ENCODE measurements at regions not wholly inside any gene's neighbourhood (a gene's known extent, or its start where the extent isn't known, plus 50 kb on each side); places are given as distances from the start of the nearest gene placed in this dataset.
"Not testable (repeated sequence)": the region's sequence is repeated elsewhere in the genome, so short reads cannot be mapped to it uniquely, and the experiment has no call there.

- no peak for DNase-seq
These were observed 166.7 kb upstream of the THBS1 start for GRCh38 chr15:39414201-39414600.

GRCh38 chr15:39415634-39416033 is 165.2 kb upstream of the THBS1 start:
- DNase-seq = no peak

- no peak for DNase-seq
These were observed 164.6 kb upstream of the THBS1 start for GRCh38 chr15:39416258-39416657.

- DNase-seq = no peak
These were observed 163.3 kb upstream of the THBS1 start for GRCh38 chr15:39417366-39418134.

- no peak for DNase-seq
These were observed 161.2 kb upstream of the THBS1 start for GRCh38 chr15:39419651-39420050.

GRCh38 chr15:39420123-39420852 is 160.6 kb upstream of the THBS1 start:
- DNase-seq = not testable (repeated sequence)

- not testable (repeated sequence) for DNase-seq
These were observed 160.1 kb upstream of the THBS1 start for GRCh38 chr15:39420853-39421192.

- DNase-seq = no peak
These were observed 154.0 kb upstream of the THBS1 start for GRCh38 chr15:39426552-39427532.

- no peak for DNase-seq
These were observed 153.2 kb upstream of the THBS1 start for GRCh38 chr15:39427705-39428104.

GRCh38 chr15:39429898-39430357 is 151.0 kb upstream of the THBS1 start:
- DNase-seq = no peak

- DNase-seq = no peak
These were observed 150.5 kb upstream of the THBS1 start for GRCh38 chr15:39430389-39430788.

- no peak for DNase-seq
These were observed 149.5 kb upstream of the THBS1 start for GRCh38 chr15:39431376-39431775.

- DNase-seq = no peak
These were observed 148.9 kb upstream of the THBS1 start for GRCh38 chr15:39432026-39432425.

GRCh38 chr15:39432912-39433348 is 147.9 kb upstream of the THBS1 start:
- DNase-seq = no peak

GRCh38 chr15:39433376-39433775 is 147.5 kb upstream of the THBS1 start:
- no peak for DNase-seq

- no peak for DNase-seq
These were observed 146.7 kb upstream of the THBS1 start for GRCh38 chr15:39434163-39434562.

- no peak for DNase-seq
These were observed 146.1 kb upstream of the THBS1 start for GRCh38 chr15:39434751-39435238.

GRCh38 chr15:39435244-39435643 is 145.6 kb upstream of the THBS1 start:
- DNase-seq = no peak

- no peak for DNase-seq
These were observed 142.6 kb upstream of the THBS1 start for GRCh38 chr15:39438260-39438659.

GRCh38 chr15:39438799-39439592 is 141.9 kb upstream of the THBS1 start:
- DNase-seq = no peak

- no peak for DNase-seq
These were observed 138.0 kb upstream of the THBS1 start for GRCh38 chr15:39442898-39443297.

GRCh38 chr15:39443659-39444219 is 137.1 kb upstream of the THBS1 start:
- DNase-seq = no peak
